HepG2 (cell line): ENCODE measurements at regions not wholly inside any gene's neighbourhood (a gene's known extent, or its start where the extent isn't known, plus 50 kb on each side); places are given as distances from the start of the nearest gene placed in this dataset.

ENCODE experiments used
- ATAC-seq: fragments of 200-7000 bp; cut with Tn5 transposase; 3 replicates; pipeline ENCODE4 v1.9.1; 2020; ENCODE audit warnings: mild to moderate bottlenecking, moderate library complexity
- BruUV-seq: library from RNA; stranded (reverse); fragments of 400-500 nt; replicated peaks from 2 replicates; lab custom pipeline; 2021; lab: Mats Ljungman, UMichigan
- CTCF ChIA-PET: fragments of 300-600 bp; formaldehyde crosslinking; extraction: SDS; loops from one replicate; lab custom pipeline; 2021; ENCODE audit warnings: low total read pairs, inconsistent platforms, low intra/inter-chr PET ratio; lab: Yijun Ruan, JAX
- POLR2A ChIA-PET: fragments of 350-600 bp; sonication (Branson Sonifier 250); formaldehyde crosslinking; loops from one replicate; lab custom pipeline; 2020; ENCODE audit warnings: antibody characterized with exemption, inconsistent platforms; lab: Yijun Ruan, JAX
- DNase-seq: peaks from one replicate; pipeline ENCODE4 v3.0.0-alpha.2; 2015; ENCODE audit warnings: low spot score
- FAIRE-seq: peaks from 3 replicates; lab custom pipeline; 2011; peaks lifted over from hg19 to GRCh38; lab: Jason Lieb, UNC
- H2AFZ ChIP-seq: one replicate; pipeline ENCODE4 v1.6.1; 2011; ENCODE audit warnings: low read length, inconsistent platforms
- H3K27ac ChIP-seq: fragments of 300-600 bp; 3 replicates; pipeline ENCODE4 v1.8.0; 2011; ENCODE audit warnings: mixed run types, mild to moderate bottlenecking, mixed read lengths, low read length, inconsistent platforms; ENCODE audit not compliant: insufficient read depth; ENCODE audit errors: extremely low read length
- H3K27me3 ChIP-seq, 2 experiments: fragments of 200-600 bp in 1 of 2; 2 replicates in 1 of 2; 3 replicates in 1 of 2; pipeline versions ENCODE4 v1.6.0 to v1.8.0; 2011; ENCODE audit warnings: low read length in 2 of 2, mild to moderate bottlenecking in 2 of 2, moderate library complexity in 2 of 2, inconsistent platforms in 1 of 2; ENCODE audit not compliant: insufficient read depth in 2 of 2, control insufficient read depth in 1 of 2
- H3K36me3 ChIP-seq, 2 experiments: fragments of 200-600 bp in 1 of 2; replicated peaks in 1 of 2; 2 replicates in 1 of 2; 3 replicates in 1 of 2; pipeline versions ENCODE4 v1.5.1 to v1.8.0; 2011; ENCODE audit warnings: low read length in 2 of 2, inconsistent platforms in 1 of 2; ENCODE audit not compliant: insufficient read depth in 2 of 2, control insufficient read depth in 1 of 2
- H3K4me1 ChIP-seq: 2 replicates; pipeline ENCODE4 v1.5.1; 2012; ENCODE audit warnings: low read length, inconsistent platforms; ENCODE audit not compliant: insufficient read depth
- H3K4me2 ChIP-seq: 2 replicates; pipeline ENCODE4 v1.6.0; 2011; ENCODE audit warnings: low read depth, low read length, inconsistent platforms
- H3K4me3 ChIP-seq, 3 experiments: fragments of 200-600 bp in 1 of 3; sonication (generic), shearing (Covaris generic) in 1 of 3; replicated peaks in 1 of 3; 2 replicates each; pipeline ENCODE4 v1.5.1; 2011 to 2016; ENCODE audit warnings: low read length in 3 of 3, inconsistent platforms in 2 of 3, low read depth in 2 of 3, mild to moderate bottlenecking in 2 of 3, control low read depth in 1 of 3, mixed read lengths in 1 of 3; ENCODE audit not compliant: insufficient read depth in 1 of 3
- H3K79me2 ChIP-seq: one replicate; pipeline ENCODE4 v1.6.1; 2011; ENCODE audit warnings: low read length, inconsistent platforms; ENCODE audit not compliant: insufficient read depth
- H3K9ac ChIP-seq: 2 replicates; pipeline ENCODE4 v1.6.0; 2011; ENCODE audit warnings: mild to moderate bottlenecking, low read depth, low read length, inconsistent platforms; ENCODE audit not compliant: insufficient read depth
- H3K9me3 ChIP-seq: 2 replicates; pipeline ENCODE4 v1.5.1; 2012; ENCODE audit warnings: mild to moderate bottlenecking, low read length
- H4K20me1 ChIP-seq: 2 replicates; pipeline ENCODE4 v1.6.0; 2011; ENCODE audit warnings: inconsistent platforms, mild to moderate bottlenecking, low read length, moderate library complexity; ENCODE audit not compliant: insufficient read depth
- FOXK2 ChIP-seq: fragments of 450-650 bp; IDR thresholded peaks from 2 replicates; pipeline ENCODE4 v1.6.1; 2016
- KDM6A ChIP-seq: IDR thresholded peaks from 2 replicates; pipeline ENCODE4 v1.6.1; 2016; ENCODE audit warnings: low read depth
- MBNL3 ChIP-seq: fragments of 250-450 bp; sonication (Bioruptor Pico); conservative IDR thresholded peaks from 2 replicates; pipeline ENCODE4 v1.8.0; 2022; ENCODE audit warnings: mild to moderate bottlenecking, inconsistent platforms
- NAIF1 ChIP-seq: sonication (generic); formaldehyde crosslinking; IDR thresholded peaks from 2 replicates; pipeline ENCODE4 v1.5.0; 2020; ENCODE audit warnings: mild to moderate bottlenecking, missing genetic modification reagents, borderline replicate concordance
- ONECUT2 ChIP-seq: sonication (generic); formaldehyde crosslinking; IDR thresholded peaks from 2 replicates; pipeline ENCODE4 v1.4.0; 2020; ENCODE audit warnings: missing genetic modification reagents
- TMF1 ChIP-seq: sonication (generic); formaldehyde crosslinking; IDR thresholded peaks from 2 replicates; pipeline ENCODE4 v1.8.1; 2022; ENCODE audit warnings: low read depth, missing genetic modification reagents
- ZC3H13 ChIP-seq: sonication (generic); formaldehyde crosslinking; IDR thresholded peaks from 2 replicates; pipeline ENCODE4 v1.8.1; 2023; ENCODE audit warnings: mild to moderate bottlenecking, missing genetic modification reagents, moderate library complexity
- ZNF30 ChIP-seq: sonication (generic); formaldehyde crosslinking; IDR thresholded peaks from 2 replicates; pipeline ENCODE4 v1.5.0; 2020; ENCODE audit warnings: mild to moderate bottlenecking, missing genetic modification reagents
- WGBS: methylation state at CpG from one replicate; pipeline ENCODE4 v1.1.6; 2017; ENCODE audit warnings: low lambda C conversion rate; 5-methylcytosine and 5-hydroxymethylcytosine counted together
- in situ Hi-C: cut with HindIII; loops from 2 replicates; pipeline ENCODE4 v1.10.0; 2017; ENCODE audit warnings: low pct_unique_long_range_greater_than_20kb; ENCODE audit not compliant: extremely low pct_ligation_motif_present
- intact Hi-C: fragments of 100-400 bp; cut with micrococcal nuclease; formaldehyde crosslinking; loops from one replicate; pipeline ENCODE4 v1.10.0; 2022; ENCODE audit not compliant: unreplicated experiment
- TF ChIP-seq, protein P1 (sequence below): sonication (generic); formaldehyde crosslinking; IDR thresholded peaks from 2 replicates; pipeline ENCODE4 v1.4.0; 2020; ENCODE audit warnings: mild to moderate bottlenecking, missing genetic modification reagents
- TF ChIP-seq, protein P2 (sequence below): sonication (generic); formaldehyde crosslinking; IDR thresholded peaks from 2 replicates; pipeline ENCODE4 v1.4.0; 2020; ENCODE audit warnings: missing genetic modification reagents
- TF ChIP-seq, protein P3 (sequence below): sonication (generic); formaldehyde crosslinking; IDR thresholded peaks from 2 replicates; pipeline ENCODE4 v1.8.1; 2022; ENCODE audit warnings: low read depth, mild to moderate bottlenecking, missing genetic modification reagents
- TF ChIP-seq, protein P4 (sequence below): sonication (generic); formaldehyde crosslinking; IDR thresholded peaks from 2 replicates; pipeline ENCODE4 v1.4.0; 2020; ENCODE audit warnings: missing genetic modification reagents, borderline replicate concordance
- TF ChIP-seq, protein P5 (sequence below): sonication (generic); formaldehyde crosslinking; IDR thresholded peaks from 2 replicates; pipeline ENCODE4 v1.5.0; 2020; ENCODE audit warnings: missing genetic modification reagents

DNA sequence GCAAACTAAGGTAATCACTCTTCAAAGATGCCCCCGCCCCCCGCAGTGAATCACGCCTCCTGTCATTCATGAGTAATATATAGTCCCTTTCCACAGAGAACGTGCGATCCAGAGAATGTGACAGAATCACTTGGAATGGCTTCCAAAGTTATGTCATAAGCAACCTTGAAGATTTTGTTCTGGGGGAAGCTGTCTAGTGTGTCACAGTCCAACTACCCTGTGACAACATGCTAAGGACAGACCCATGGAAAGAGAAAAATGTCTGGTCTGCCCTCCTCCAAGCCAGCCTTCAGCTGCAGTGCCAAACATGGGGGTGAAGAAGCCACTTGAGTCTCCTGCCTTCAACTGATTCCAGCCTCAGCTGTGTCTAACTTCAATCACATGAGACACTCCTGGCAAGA is 259.1 kb downstream of the SS18 start:
- Histone ChIP-seq H3K27me3 (no peaks in the 10 kb centered on the region), H3K9me3 (no peaks in the 10 kb centered on the region), H3K27ac (no peak overlapping the region), H3K4me3 (no peak overlapping the region), H3K79me2 (no peaks in the 10 kb centered on the region), H3K4me2 (no peak overlapping the region), H2AFZ (no peak overlapping the region), H3K4me1 (peaks cover 15% of the 10 kb centered on the region), H3K9ac (no peak overlapping the region), H3K36me3 (no peaks in the 10 kb centered on the region), H4K20me1 (no peaks in the 10 kb centered on the region)
- no peak for FAIRE-seq
- WGBS: 35% methylated on average over 5 of the region's 5 CpGs
- no TSS peak for BruUV-seq
- intact Hi-C loops: loop anchor here (5.0 kb wide), 1 partner anchor 1289 kb away; no protein-coding TSS in a partner anchor
- no peak for DNase-seq
- POLR2A ChIA-PET: no interaction called here
- in situ Hi-C loops: loop anchor here (25.0 kb wide), 2 partner anchors 269 to 944 kb away; no protein-coding TSS in a partner anchor
- TF ChIP-seq NAIF1 (CRISPR knock-in tag) (no peak), ZNF30 (CRISPR knock-in tag) (no peak), KDM6A (CRISPR knock-in tag) (no peak), TMF1 (no peak), MBNL3 (CRISPR knock-in tag) (no peak), ONECUT2 (CRISPR knock-in tag) (no peak), FOXK2 (no peak), ZC3H13 (CRISPR knock-in tag) (no peak)
- TF ChIP-seq, protein P1, sequence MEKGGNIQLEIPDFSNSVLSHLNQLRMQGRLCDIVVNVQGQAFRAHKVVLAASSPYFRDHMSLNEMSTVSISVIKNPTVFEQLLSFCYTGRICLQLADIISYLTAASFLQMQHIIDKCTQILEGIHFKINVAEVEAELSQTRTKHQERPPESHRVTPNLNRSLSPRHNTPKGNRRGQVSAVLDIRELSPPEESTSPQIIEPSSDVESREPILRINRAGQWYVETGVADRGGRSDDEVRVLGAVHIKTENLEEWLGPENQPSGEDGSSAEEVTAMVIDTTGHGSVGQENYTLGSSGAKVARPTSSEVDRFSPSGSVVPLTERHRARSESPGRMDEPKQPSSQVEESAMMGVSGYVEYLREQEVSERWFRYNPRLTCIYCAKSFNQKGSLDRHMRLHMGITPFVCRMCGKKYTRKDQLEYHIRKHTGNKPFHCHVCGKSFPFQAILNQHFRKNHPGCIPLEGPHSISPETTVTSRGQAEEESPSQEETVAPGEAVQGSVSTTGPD (CRISPR knock-in tag): no peak
- TF ChIP-seq, protein P2, sequence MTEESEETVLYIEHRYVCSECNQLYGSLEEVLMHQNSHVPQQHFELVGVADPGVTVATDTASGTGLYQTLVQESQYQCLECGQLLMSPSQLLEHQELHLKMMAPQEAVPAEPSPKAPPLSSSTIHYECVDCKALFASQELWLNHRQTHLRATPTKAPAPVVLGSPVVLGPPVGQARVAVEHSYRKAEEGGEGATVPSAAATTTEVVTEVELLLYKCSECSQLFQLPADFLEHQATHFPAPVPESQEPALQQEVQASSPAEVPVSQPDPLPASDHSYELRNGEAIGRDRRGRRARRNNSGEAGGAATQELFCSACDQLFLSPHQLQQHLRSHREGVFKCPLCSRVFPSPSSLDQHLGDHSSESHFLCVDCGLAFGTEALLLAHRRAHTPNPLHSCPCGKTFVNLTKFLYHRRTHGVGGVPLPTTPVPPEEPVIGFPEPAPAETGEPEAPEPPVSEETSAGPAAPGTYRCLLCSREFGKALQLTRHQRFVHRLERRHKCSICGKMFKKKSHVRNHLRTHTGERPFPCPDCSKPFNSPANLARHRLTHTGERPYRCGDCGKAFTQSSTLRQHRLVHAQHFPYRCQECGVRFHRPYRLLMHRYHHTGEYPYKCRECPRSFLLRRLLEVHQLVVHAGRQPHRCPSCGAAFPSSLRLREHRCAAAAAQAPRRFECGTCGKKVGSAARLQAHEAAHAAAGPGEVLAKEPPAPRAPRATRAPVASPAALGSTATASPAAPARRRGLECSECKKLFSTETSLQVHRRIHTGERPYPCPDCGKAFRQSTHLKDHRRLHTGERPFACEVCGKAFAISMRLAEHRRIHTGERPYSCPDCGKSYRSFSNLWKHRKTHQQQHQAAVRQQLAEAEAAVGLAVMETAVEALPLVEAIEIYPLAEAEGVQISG (CRISPR knock-in tag): no peak
- TF ChIP-seq, protein P3, sequence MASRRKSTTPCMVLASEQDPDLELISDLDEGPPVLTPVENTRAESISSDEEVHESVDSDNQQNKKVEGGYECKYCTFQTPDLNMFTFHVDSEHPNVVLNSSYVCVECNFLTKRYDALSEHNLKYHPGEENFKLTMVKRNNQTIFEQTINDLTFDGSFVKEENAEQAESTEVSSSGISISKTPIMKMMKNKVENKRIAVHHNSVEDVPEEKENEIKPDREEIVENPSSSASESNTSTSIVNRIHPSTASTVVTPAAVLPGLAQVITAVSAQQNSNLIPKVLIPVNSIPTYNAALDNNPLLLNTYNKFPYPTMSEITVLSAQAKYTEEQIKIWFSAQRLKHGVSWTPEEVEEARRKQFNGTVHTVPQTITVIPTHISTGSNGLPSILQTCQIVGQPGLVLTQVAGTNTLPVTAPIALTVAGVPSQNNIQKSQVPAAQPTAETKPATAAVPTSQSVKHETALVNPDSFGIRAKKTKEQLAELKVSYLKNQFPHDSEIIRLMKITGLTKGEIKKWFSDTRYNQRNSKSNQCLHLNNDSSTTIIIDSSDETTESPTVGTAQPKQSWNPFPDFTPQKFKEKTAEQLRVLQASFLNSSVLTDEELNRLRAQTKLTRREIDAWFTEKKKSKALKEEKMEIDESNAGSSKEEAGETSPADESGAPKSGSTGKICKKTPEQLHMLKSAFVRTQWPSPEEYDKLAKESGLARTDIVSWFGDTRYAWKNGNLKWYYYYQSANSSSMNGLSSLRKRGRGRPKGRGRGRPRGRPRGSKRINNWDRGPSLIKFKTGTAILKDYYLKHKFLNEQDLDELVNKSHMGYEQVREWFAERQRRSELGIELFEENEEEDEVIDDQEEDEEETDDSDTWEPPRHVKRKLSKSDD (CRISPR knock-in tag): no peak
- TF ChIP-seq, protein P4, sequence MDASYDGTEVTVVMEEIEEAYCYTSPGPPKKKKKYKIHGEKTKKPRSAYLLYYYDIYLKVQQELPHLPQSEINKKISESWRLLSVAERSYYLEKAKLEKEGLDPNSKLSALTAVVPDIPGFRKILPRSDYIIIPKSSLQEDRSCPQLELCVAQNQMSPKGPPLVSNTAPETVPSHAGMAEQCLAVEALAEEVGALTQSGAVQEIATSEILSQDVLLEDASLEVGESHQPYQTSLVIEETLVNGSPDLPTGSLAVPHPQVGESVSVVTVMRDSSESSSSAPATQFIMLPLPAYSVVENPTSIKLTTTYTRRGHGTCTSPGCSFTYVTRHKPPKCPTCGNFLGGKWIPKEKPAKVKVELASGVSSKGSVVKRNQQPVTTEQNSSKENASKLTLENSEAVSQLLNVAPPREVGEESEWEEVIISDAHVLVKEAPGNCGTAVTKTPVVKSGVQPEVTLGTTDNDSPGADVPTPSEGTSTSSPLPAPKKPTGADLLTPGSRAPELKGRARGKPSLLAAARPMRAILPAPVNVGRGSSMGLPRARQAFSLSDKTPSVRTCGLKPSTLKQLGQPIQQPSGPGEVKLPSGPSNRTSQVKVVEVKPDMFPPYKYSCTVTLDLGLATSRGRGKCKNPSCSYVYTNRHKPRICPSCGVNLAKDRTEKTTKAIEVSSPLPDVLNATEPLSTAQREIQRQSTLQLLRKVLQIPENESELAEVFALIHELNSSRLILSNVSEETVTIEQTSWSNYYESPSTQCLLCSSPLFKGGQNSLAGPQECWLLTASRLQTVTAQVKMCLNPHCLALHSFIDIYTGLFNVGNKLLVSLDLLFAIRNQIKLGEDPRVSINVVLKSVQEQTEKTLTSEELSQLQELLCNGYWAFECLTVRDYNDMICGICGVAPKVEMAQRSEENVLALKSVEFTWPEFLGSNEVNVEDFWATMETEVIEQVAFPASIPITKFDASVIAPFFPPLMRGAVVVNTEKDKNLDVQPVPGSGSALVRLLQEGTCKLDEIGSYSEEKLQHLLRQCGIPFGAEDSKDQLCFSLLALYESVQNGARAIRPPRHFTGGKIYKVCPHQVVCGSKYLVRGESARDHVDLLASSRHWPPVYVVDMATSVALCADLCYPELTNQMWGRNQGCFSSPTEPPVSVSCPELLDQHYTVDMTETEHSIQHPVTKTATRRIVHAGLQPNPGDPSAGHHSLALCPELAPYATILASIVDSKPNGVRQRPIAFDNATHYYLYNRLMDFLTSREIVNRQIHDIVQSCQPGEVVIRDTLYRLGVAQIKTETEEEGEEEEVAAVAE (CRISPR knock-in tag): no peak
- TF ChIP-seq, protein P5, sequence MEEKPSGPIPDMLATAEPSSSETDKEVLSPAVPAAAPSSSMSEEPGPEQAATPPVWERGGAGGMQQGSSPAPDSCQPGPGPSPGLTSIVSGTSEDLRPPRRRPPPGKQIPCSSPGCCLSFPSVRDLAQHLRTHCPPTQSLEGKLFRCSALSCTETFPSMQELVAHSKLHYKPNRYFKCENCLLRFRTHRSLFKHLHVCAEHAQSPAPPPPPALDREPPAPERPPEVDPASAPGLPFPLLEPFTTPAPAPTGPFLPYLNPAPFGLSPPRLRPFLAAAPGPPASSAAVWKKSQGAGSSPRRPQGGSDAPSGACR (CRISPR knock-in tag): no peak
- ATAC-seq: no peak
- CTCF ChIA-PET: interaction anchor here (1.7 to 1.9 kb wide), 2 partner anchors 269 to 953 kb away, joined by 6 to 8 read pairs; no protein-coding TSS in a partner anchor
